DOHH2 (cell line): ENCODE measurements at regions not wholly inside any gene's neighbourhood (a gene's known extent, or its start where the extent isn't known, plus 50 kb on each side); places are given as distances from the start of the nearest gene placed in this dataset.
"Not testable (repeated sequence)": the region's sequence is repeated elsewhere in the genome, so short reads cannot be mapped to it uniquely, and the experiment has no call there.

Source experiments
- CTCF ChIP-seq: fragments of 200-600 bp; sonication (generic); IDR thresholded peaks from one replicate; pipeline ENCODE4 v1.5.1; 2014; ENCODE audit warnings: antibody characterized with exemption, mild to moderate bottlenecking, low read depth, low read length; ENCODE audit not compliant: poor library complexity, severe bottlenecking
- EZH2phosphoT487 ChIP-seq: fragments of 200-600 bp; sonication (generic); IDR thresholded peaks from 2 replicates; pipeline ENCODE4 v1.6.1; 2017; ENCODE audit warnings: borderline replicate concordance, mild to moderate bottlenecking, antibody characterized with exemption, low read length, moderate library complexity, mixed read lengths

GRCh38 chr14:97068293-97068692, 271.1 kb downstream of the VRK1 start:
- not testable (repeated sequence) for TF ChIP-seq CTCF, EZH2phosphoT487
